Stimulated activated CD4-positive, alpha-beta T cell treated with anti-CD3 and anti-CD28 coated beads, Interleukin-1b, Interleukin-23, amount 100 ng/mL, for 24 hours (primary cell): ENCODE measurements at regions not wholly inside any gene's neighbourhood (a gene's known extent, or its start where the extent isn't known, plus 50 kb on each side); places are given as distances from the start of the nearest gene placed in this dataset.

Experiments
- DNase-seq, 4 experiments: peaks; one replicate each; pipeline ENCODE4 v3.0.0-alpha.2; 2020; ENCODE audit warnings: low read depth in 4 of 4, low spot score in 1 of 4

GRCh38 chr5:89282554-89283510, 399.8 kb upstream of the MEF2C start:
- no peak for DNase-seq

- no peak for DNase-seq
Measured at GRCh38 chr5:89281766-89282553, 399.0 kb upstream of the MEF2C start.

- DNase-seq, result no peak
Measured at GRCh38 chr5:89281211-89281610, 398.2 kb upstream of the MEF2C start.

GRCh38 chr5:89280103-89281037, 397.4 kb upstream of the MEF2C start:
- DNase-seq, result no peak

- DNase-seq, result no peak
Measured at GRCh38 chr5:89279391-89280036, 396.5 kb upstream of the MEF2C start.

- no peak for DNase-seq
Measured at GRCh38 chr5:89277816-89278215, 394.8 kb upstream of the MEF2C start.

- no peak for DNase-seq
Measured at GRCh38 chr5:89276566-89277305, 393.8 kb upstream of the MEF2C start.

- no peak for DNase-seq
Measured at GRCh38 chr5:89275066-89275855, 392.3 kb upstream of the MEF2C start.

GRCh38 chr5:89273289-89273688, 390.3 kb upstream of the MEF2C start:
- DNase-seq, result no peak

- no peak for DNase-seq
Measured at GRCh38 chr5:89270901-89271300, 387.9 kb upstream of the MEF2C start.

- DNase-seq, result no peak
Measured at GRCh38 chr5:89269721-89270120, 386.7 kb upstream of the MEF2C start.

GRCh38 chr5:89268460-89268859, 385.5 kb upstream of the MEF2C start:
- DNase-seq, result no peak

- DNase-seq, result no peak
Measured at GRCh38 chr5:89267788-89268187, 384.8 kb upstream of the MEF2C start.

- DNase-seq, result no peak
Measured at GRCh38 chr5:89265511-89266179, 382.7 kb upstream of the MEF2C start.

- no peak for DNase-seq
Measured at GRCh38 chr5:89263846-89264245, 380.9 kb upstream of the MEF2C start.

- DNase-seq, result no peak
Measured at GRCh38 chr5:89262030-89262429, 379.0 kb upstream of the MEF2C start.

- DNase-seq, result no peak
Measured at GRCh38 chr5:89260254-89260653, 377.3 kb upstream of the MEF2C start.

GRCh38 chr5:89255845-89256463, 373.0 kb upstream of the MEF2C start:
- DNase-seq, result no peak
